BE2C (cell line): ENCODE measurements at regions not wholly inside any gene's neighbourhood (a gene's known extent, or its start where the extent isn't known, plus 50 kb on each side); places are given as distances from the start of the nearest gene placed in this dataset.
"Not testable (repeated sequence)": the region's sequence is repeated elsewhere in the genome, so short reads cannot be mapped to it uniquely, and the experiment has no call there.

Experiments
- DNase-seq: peaks from one replicate; pipeline ENCODE4 v3.0.0-alpha.2; 2020
- H3K27me3 ChIP-seq: fragments of 250-450 bp; sonication (Bioruptor Pico); 2 replicates; pipeline ENCODE4 v1.5.1; 2020; ENCODE audit warnings: mild to moderate bottlenecking
- H3K36me3 ChIP-seq: fragments of 250-450 bp; sonication (Bioruptor Pico); 2 replicates; pipeline ENCODE4 v1.5.1; 2020; ENCODE audit warnings: mild to moderate bottlenecking
- H3K4me1 ChIP-seq: fragments of 250-450 bp; sonication (Bioruptor Pico); 2 replicates; pipeline ENCODE4 v1.5.1; 2020
- H3K4me3 ChIP-seq: 2 replicates; pipeline ENCODE4 v1.5.1; 2011; ENCODE audit warnings: low read depth, low read length
- H3K9me3 ChIP-seq: fragments of 250-450 bp; sonication (Bioruptor Pico); 2 replicates; pipeline ENCODE4 v1.5.1; 2020
- TF ChIP-seq, protein P1 (sequence below): IDR thresholded peaks from 2 replicates; pipeline ENCODE4 v1.5.1; 2012; ENCODE audit warnings: mild to moderate bottlenecking, low read depth, low read length

DNA sequence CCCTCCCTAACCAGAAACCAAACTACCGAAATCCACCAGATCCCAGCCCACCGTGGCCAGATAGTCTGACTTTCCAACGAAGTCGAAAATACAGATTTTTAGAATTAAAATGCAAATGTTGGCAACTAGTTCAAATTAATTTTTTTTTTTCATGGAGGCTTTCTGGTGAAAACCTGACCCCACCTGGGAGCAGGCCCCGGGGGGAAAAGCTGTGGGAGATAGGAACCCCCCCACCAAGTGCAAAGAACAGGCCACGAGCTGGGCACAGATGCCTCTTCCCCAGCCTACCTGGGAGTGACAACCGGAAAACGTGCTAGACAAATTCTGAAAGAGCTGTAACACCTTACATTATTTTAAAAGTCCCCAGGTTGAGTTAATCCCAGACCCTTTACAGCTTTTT lies 333.8 kb downstream of the PREX1 start:
- no peaks in the 10 kb centered on the region for H3K36me3 ChIP-seq
- H3K9me3 ChIP-seq, result no peaks in the 10 kb centered on the region
- peaks cover 21% of the 10 kb centered on the region for H3K4me1 ChIP-seq
- no peak overlapping the region for H3K4me3 ChIP-seq
- no peaks in the 10 kb centered on the region for H3K27me3 ChIP-seq
- DNase-seq, result no peak
- TF ChIP-seq, protein P1, sequence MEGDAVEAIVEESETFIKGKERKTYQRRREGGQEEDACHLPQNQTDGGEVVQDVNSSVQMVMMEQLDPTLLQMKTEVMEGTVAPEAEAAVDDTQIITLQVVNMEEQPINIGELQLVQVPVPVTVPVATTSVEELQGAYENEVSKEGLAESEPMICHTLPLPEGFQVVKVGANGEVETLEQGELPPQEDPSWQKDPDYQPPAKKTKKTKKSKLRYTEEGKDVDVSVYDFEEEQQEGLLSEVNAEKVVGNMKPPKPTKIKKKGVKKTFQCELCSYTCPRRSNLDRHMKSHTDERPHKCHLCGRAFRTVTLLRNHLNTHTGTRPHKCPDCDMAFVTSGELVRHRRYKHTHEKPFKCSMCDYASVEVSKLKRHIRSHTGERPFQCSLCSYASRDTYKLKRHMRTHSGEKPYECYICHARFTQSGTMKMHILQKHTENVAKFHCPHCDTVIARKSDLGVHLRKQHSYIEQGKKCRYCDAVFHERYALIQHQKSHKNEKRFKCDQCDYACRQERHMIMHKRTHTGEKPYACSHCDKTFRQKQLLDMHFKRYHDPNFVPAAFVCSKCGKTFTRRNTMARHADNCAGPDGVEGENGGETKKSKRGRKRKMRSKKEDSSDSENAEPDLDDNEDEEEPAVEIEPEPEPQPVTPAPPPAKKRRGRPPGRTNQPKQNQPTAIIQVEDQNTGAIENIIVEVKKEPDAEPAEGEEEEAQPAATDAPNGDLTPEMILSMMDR, result no peak

DNA sequence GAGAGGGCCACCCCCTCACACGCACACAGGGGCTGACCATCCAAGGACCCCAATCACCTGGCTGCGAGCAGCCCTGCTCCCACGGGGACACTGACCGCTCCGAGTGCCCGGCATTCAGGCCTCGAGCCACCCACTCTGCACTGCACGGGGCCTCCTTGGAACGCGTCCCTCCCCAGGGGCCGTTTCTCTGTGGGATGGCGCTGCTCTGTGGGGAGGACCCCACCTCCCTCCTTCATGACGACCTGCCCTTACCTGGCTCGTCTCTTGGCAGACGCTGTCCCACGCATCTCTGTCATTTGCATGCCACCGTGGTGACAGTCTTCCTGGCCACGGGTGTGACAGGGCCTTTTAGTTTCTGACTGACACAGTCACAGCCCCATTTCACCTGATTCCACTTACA lies 334.5 kb downstream of the PREX1 start:
- H3K4me1 ChIP-seq, result peaks cover 23% of the 10 kb centered on the region

DNA sequence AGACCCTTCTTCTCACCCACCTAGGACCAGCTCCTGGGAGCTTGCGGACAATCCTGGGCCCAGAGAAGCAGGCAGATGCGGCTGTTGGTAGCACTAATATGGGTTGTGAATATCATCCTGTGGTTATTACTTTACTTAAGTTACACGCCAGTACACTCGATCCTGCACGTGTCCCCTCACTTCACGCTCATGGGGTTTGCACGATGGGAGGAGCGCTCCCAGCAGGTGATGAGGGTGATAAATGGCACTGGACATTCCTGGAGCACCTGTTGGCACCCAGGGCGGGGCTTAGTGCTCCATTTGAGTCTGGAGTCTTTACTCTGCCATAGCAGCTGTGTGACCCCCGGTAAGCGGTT lies 335.1 kb downstream of the PREX1 start:
- Histone ChIP-seq H3K27me3 (no peaks in the 10 kb centered on the region), H3K36me3 (no peaks in the 10 kb centered on the region), H3K4me1 (peaks cover 23% of the 10 kb centered on the region), H3K4me3 (no peak overlapping the region), H3K9me3 (no peaks in the 10 kb centered on the region)
- no peak for DNase-seq
- TF ChIP-seq, protein P1, result no peak

More for the DNA sequence above, 334.5 kb downstream of the PREX1 start:
- not testable (repeated sequence) for H3K36me3 ChIP-seq, H3K9me3 ChIP-seq, H3K27me3 ChIP-seq, DNase-seq, H3K4me3 ChIP-seq

DNA sequence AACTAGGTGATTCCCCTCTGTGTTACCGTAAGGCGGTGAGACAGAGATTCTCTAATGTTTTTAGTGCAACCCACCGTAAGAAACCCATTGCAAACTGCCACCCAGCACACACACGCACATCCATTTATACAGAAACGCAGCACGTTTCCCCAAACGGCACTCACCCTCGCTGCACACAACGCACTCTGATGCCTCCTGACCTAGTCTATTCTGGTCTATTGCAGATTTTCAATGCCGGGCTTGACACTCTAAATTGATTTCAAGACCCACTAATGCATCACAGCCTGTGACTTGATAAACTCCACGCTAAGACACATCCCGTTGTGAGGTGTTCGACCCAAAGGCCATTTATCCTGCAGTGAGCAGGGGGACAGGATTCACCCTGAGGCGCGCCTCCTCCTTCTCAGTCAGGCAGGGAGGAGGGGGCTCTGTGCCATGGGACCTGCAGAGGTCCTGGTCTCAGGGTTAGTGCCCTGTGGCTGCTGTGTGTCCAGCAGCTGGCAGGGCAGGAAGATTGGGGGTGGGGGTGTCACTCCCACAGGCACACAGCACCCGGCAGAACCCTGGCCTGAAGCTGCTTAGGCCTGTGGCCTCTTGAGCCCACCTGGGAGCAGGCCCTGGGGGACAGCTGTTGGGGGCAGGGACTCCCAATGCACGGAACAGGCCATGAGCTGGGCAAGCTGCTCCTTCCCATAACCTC lies 335.6 kb downstream of the PREX1 start:
- TF ChIP-seq, protein P1, result no peak
- DNase-seq, result no peak
- H3K27me3 ChIP-seq, result no peaks in the 10 kb centered on the region
- no peaks in the 10 kb centered on the region for H3K9me3 ChIP-seq
- H3K36me3 ChIP-seq, result no peaks in the 10 kb centered on the region
- H3K4me1 ChIP-seq, result peaks cover 23% of the 10 kb centered on the region
- H3K4me3 ChIP-seq, result no peak overlapping the region

DNA sequence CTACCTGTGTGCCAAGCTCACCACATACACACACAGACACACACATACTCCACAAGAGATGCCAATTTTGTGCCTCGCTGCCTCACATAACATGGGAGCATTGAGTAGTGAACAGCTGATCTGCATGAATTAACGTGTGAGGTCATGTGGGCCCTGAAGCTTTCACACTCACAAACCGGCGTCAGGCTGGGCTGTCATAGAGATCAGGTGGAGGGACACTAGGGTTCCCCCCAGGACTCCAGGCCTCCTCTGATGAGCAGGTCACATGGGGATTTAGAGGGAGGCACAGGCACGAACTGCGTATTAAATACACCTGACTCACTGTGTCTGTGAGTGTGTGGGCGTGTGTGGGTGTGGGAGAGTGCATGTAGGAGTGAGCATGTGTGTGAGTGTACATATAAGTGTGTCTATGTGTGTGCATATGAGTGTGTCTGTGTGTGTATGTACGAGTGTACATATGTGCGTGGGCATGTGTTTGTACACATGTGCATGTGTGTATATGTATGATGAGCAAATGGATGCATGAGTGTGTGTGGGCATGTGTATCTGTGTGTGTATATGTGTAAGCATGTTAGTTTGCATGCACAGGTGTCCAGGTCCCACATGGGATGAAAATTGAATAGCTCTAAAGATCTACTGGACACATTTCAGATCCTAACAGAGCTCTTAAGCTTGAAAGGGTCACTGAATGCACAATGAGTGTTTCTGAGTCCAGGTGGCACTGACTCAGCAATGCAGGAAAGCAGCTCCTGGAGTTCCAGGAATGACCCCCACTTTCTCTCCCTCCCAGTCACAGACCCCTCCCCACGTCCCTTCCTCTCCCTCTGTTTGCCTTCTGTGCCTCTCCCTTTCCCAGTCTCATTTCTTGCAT lies 336.6 kb downstream of the PREX1 start:
- Histone ChIP-seq H3K36me3 (no peaks in the 10 kb centered on the region), H3K9me3 (no peaks in the 10 kb centered on the region), H3K4me1 (peaks cover 23% of the 10 kb centered on the region), H3K27me3 (no peaks in the 10 kb centered on the region), H3K4me3 (no peak overlapping the region)
- no peak for DNase-seq
- TF ChIP-seq, protein P1, result no peak

DNA sequence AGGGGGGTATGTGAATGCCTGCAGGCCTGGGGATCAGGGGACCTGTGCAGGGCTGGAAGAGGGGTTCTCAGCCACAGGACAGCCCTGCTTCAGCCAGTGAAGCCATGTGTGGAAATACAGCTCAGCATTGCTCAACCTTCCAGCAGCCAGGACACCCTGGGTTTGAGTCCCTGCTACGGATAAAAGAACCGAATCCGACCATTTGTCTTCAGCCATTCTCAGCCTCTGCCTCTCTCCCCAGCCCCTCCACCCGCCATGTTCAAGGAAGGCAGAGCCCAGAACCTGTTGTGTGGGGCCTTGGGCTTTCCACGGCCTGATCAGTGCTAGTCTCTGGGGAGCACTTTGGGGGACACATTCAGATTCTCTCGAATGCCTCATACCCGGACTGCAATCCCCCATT lies 337.5 kb downstream of the PREX1 start:
- not testable (repeated sequence) for H3K27me3 ChIP-seq, H3K4me3 ChIP-seq, DNase-seq, H3K36me3 ChIP-seq, H3K9me3 ChIP-seq
- H3K4me1 ChIP-seq, result peaks cover 23% of the 10 kb centered on the region

DNA sequence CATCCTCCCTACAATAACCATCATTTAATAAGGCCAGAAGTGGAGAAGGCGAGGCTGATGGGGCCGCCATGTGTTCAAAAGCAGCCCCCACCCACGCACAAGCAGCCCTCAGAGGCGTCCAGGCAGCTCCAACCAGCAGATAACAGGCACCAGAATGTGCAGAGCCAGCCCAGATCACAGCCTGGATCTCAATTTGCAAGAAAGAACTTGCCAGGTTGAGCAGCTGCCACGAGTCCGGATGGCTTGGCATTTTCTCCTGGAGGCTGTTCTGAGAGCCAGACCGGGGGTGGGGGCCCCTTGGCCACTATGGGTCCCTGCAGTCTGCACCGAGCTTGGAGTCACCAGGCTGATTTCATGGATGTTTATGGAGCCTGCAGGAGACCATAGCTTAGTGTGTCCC lies 338.1 kb downstream of the PREX1 start:
- Histone ChIP-seq H3K36me3 (no peaks in the 10 kb centered on the region), H3K4me1 (peaks cover 23% of the 10 kb centered on the region), H3K9me3 (no peaks in the 10 kb centered on the region), H3K27me3 (no peaks in the 10 kb centered on the region), H3K4me3 (peak overlapping the region; percentile 16; the same call in 1 of the 2 replicates)
- DNase-seq, result peak; percentile 80
- TF ChIP-seq, protein P1, result no peak
